ENCODE measurements at regions not wholly inside any gene's neighbourhood (a gene's known extent, or its start where the extent isn't known, plus 50 kb on each side); places are given as distances from the start of the nearest gene placed in this dataset.

GRCh38 chr9:103658156-103658555 lies 436.0 kb upstream of the SMC2 start:
- no peak for DNase-seq

- DNase-seq, result no peak
These were observed 433.3 kb upstream of the SMC2 start for GRCh38 chr9:103660830-103661229.

- no peak for DNase-seq
These were observed 432.4 kb upstream of the SMC2 start for GRCh38 chr9:103661663-103662062.

- DNase-seq, result no peak
These were observed 424.8 kb upstream of the SMC2 start for GRCh38 chr9:103669296-103669695.

- no peak for DNase-seq
These were observed 419.8 kb upstream of the SMC2 start for GRCh38 chr9:103674271-103674670.

GRCh38 chr9:103680581-103680980 lies 413.5 kb upstream of the SMC2 start:
- DNase-seq, result no peak

- no peak for DNase-seq
These were observed 412.7 kb upstream of the SMC2 start for GRCh38 chr9:103681435-103681834.

GRCh38 chr9:103700195-103700962 lies 393.7 kb upstream of the SMC2 start:
- DNase-seq, result no peak

- no peak for DNase-seq
These were observed 391.5 kb upstream of the SMC2 start for GRCh38 chr9:103702572-103702971.

GRCh38 chr9:103707181-103707580 lies 386.9 kb upstream of the SMC2 start:
- no peak for DNase-seq

GRCh38 chr9:103709366-103709765 lies 384.7 kb upstream of the SMC2 start:
- DNase-seq, result no peak

GRCh38 chr9:103713631-103714030 lies 380.5 kb upstream of the SMC2 start:
- DNase-seq, result no peak

GRCh38 chr9:103714992-103715391 lies 379.1 kb upstream of the SMC2 start:
- DNase-seq, result no peak

GRCh38 chr9:103721056-103721455 lies 373.1 kb upstream of the SMC2 start:
- DNase-seq, result no peak

GRCh38 chr9:103730866-103731265 lies 363.2 kb upstream of the SMC2 start:
- no peak for DNase-seq

- DNase-seq, result no peak
These were observed 362.6 kb upstream of the SMC2 start for GRCh38 chr9:103731541-103731940.

- no peak for DNase-seq
These were observed 359.6 kb upstream of the SMC2 start for GRCh38 chr9:103734471-103734870.

GRCh38 chr9:103755441-103755840 lies 338.7 kb upstream of the SMC2 start:
- DNase-seq, result no peak

GRCh38 chr9:103755986-103756385 lies 338.1 kb upstream of the SMC2 start:
- no peak for DNase-seq

GRCh38 chr9:103757062-103757461 lies 337.0 kb upstream of the SMC2 start:
- no peak for DNase-seq

GRCh38 chr9:103761466-103761865 lies 332.6 kb upstream of the SMC2 start:
- DNase-seq, result no peak

- DNase-seq, result peak; percentile 7
These were observed 304.4 kb upstream of the SMC2 start for GRCh38 chr9:103789686-103790085.

GRCh38 chr9:103798620-103799019 lies 295.5 kb upstream of the SMC2 start:
- no peak for DNase-seq

GRCh38 chr9:103799959-103800358 lies 294.1 kb upstream of the SMC2 start:
- no peak for DNase-seq

- no peak for DNase-seq
These were observed 292.0 kb upstream of the SMC2 start for GRCh38 chr9:103802068-103802467.

Data from RPMI8226 (cell line).